Mesendoderm (in vitro differentiated cells): ENCODE measurements at regions not wholly inside any gene's neighbourhood (a gene's known extent, or its start where the extent isn't known, plus 50 kb on each side); places are given as distances from the start of the nearest gene placed in this dataset.

Source experiments
- DNase-seq: peaks from one replicate; pipeline ENCODE4 v3.0.0; 2013
- H2AK5ac ChIP-seq: 2 replicates; pipeline ENCODE4 v1.6.1; 2013; ENCODE audit warnings: low read length, inconsistent platforms
- H2BK120ac ChIP-seq: 2 replicates; pipeline ENCODE4 v1.6.1; 2013; ENCODE audit warnings: low read depth, mild to moderate bottlenecking, low read length, moderate library complexity, mixed read lengths
- H2BK15ac ChIP-seq: replicated peaks from 2 replicates; pipeline ENCODE4 v1.6.1; 2013; ENCODE audit warnings: low read depth, mild to moderate bottlenecking, moderate library complexity
- H2BK5ac ChIP-seq: 2 replicates; pipeline ENCODE4 v1.6.1; 2013; ENCODE audit warnings: low read length, inconsistent platforms
- H3K18ac ChIP-seq: 2 replicates; pipeline ENCODE4 v1.6.1; 2013; ENCODE audit warnings: mild to moderate bottlenecking, low read length, mixed read lengths
- H3K23ac ChIP-seq: one replicate; pipeline ENCODE4 v1.6.1; 2013; ENCODE audit warnings: low read length
- H3K27ac ChIP-seq: 2 replicates; pipeline ENCODE4 v1.5.1; 2013; ENCODE audit warnings: low read depth, mild to moderate bottlenecking, inconsistent platforms, low read length, moderate library complexity
- H3K27me3 ChIP-seq: 2 replicates; pipeline ENCODE4 v1.6.1; 2013; ENCODE audit warnings: low read length, control low read depth, mild to moderate bottlenecking, inconsistent platforms; ENCODE audit not compliant: insufficient read depth, poor library complexity
- H3K36me3 ChIP-seq: 2 replicates; pipeline ENCODE4 v1.6.1; 2013; ENCODE audit warnings: low read length, inconsistent platforms; ENCODE audit not compliant: control insufficient read depth, insufficient read depth
- H3K4ac ChIP-seq: one replicate; pipeline ENCODE4 v1.6.1; 2013; ENCODE audit warnings: low read depth, mild to moderate bottlenecking, low read length, moderate library complexity
- H3K4me1 ChIP-seq: 2 replicates; pipeline ENCODE4 v1.6.1; 2013; ENCODE audit warnings: low read depth, low read length, inconsistent platforms; ENCODE audit not compliant: control insufficient read depth
- H3K4me2 ChIP-seq: 2 replicates; pipeline ENCODE4 v1.6.1; 2013; ENCODE audit warnings: low read length
- H3K4me3 ChIP-seq: 2 replicates; pipeline ENCODE4 v1.5.1; 2013; ENCODE audit warnings: mild to moderate bottlenecking, low read length
- H3K56ac ChIP-seq: one replicate; pipeline ENCODE4 v1.6.1; 2013; ENCODE audit warnings: low read length
- H3K79me1 ChIP-seq: 2 replicates; pipeline ENCODE4 v1.6.1; 2013; ENCODE audit warnings: low read length, inconsistent platforms
- H3K79me2 ChIP-seq: 2 replicates; pipeline ENCODE4 v1.6.1; 2013; ENCODE audit warnings: mild to moderate bottlenecking, low read length; ENCODE audit not compliant: control insufficient read depth, insufficient read depth
- H3K9ac ChIP-seq: 2 replicates; pipeline ENCODE4 v1.6.1; 2013; ENCODE audit warnings: low read length, inconsistent platforms
- H4K5ac ChIP-seq: one replicate; pipeline ENCODE4 v1.6.1; 2013; ENCODE audit warnings: low read length
- H4K8ac ChIP-seq: one replicate; pipeline ENCODE4 v1.6.1; 2013; ENCODE audit warnings: low read depth, mild to moderate bottlenecking, control low read depth, low read length, moderate library complexity
- WGBS: extraction: QIAGEN DNeasy Blood & Tissue Kit; methylation state at CpG from one replicate; pipeline ENCODE4 v1.1.7; 2013; ENCODE audit warnings: low lambda C conversion rate, missing lambda C conversion rate; ENCODE audit not compliant: insufficient coverage; ENCODE audit errors: extremely low coverage; 5-methylcytosine and 5-hydroxymethylcytosine counted together

DNA sequence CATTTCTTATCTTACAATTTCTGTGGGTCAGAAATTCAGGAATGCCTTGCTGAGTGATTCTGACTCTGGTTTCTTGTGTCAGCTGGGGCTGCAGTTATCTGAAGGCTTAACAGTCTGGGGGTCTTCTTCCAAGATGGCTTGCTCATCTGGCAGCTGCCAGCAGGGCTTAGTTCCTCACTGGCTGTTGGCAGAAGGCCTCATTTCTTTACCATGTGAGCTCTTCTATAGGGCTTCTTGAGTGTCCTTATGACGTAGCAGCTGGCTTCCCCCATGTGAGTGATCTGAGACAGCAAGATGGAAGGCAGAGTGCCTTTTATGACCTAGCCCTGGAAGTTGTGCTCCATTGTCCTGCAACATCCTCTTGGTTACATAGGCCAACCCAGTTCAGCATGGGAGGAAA, 82.0 kb upstream of the PDZRN3 start:
- WGBS, result no CpG with 5 or more reads among the region's 1 CpG
- Histone ChIP-seq H3K27ac (no peak overlapping the region), H3K36me3 (no peaks in the 10 kb centered on the region), H2BK15ac (no peak overlapping the region), H3K4ac (no peak overlapping the region), H4K8ac (no peak overlapping the region), H3K18ac (peak overlapping the region; percentile 84), H2AK5ac (no peak overlapping the region), H4K5ac (no peak overlapping the region), H3K79me1 (no peaks in the 10 kb centered on the region), H2BK120ac (no peak overlapping the region), H3K4me3 (no peak overlapping the region), H3K23ac (no peak overlapping the region), H3K4me2 (no peak overlapping the region), H3K79me2 (no peaks in the 10 kb centered on the region), H3K56ac (no peak overlapping the region), H2BK5ac (no peak overlapping the region), H3K27me3 (no peaks in the 10 kb centered on the region), H3K4me1 (peaks cover 3% of the 10 kb centered on the region), H3K9ac (no peak overlapping the region)
- no peak for DNase-seq

DNA sequence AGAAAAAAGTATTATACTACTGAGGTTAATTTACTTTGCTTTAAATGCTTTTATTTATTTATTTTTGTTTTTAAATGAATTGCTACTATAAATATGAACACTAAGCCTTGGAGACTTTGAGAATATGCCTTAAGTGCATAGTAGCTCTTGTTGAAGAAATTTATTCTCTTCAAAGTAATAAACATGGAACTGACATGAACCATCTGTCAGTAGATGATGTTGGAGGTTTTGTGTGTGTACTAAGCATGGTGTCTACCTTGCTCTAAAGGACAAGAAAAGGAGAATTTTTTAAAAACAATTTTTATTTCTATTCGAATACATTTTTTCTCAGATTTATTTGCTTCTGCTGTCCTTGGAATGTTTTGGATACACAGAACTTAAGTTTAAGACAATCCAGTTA, 81.1 kb upstream of the PDZRN3 start:
- no peak for DNase-seq
- Histone ChIP-seq H3K79me1 (no peaks in the 10 kb centered on the region), H3K23ac (no peak overlapping the region), H3K4me1 (peaks cover 3% of the 10 kb centered on the region), H3K4ac (no peak overlapping the region), H2BK120ac (no peak overlapping the region), H3K36me3 (no peaks in the 10 kb centered on the region), H4K8ac (no peak overlapping the region), H3K27me3 (no peaks in the 10 kb centered on the region), H3K9ac (no peak overlapping the region), H4K5ac (no peak overlapping the region), H3K56ac (no peak overlapping the region), H2BK5ac (no peak overlapping the region), H2AK5ac (no peak overlapping the region), H3K27ac (no peak overlapping the region), H3K79me2 (no peaks in the 10 kb centered on the region), H3K4me3 (no peak overlapping the region), H2BK15ac (no peak overlapping the region), H3K18ac (no peak overlapping the region), H3K4me2 (no peak overlapping the region)
- WGBS, result no CpG with 5 or more reads among the region's 1 CpG

DNA sequence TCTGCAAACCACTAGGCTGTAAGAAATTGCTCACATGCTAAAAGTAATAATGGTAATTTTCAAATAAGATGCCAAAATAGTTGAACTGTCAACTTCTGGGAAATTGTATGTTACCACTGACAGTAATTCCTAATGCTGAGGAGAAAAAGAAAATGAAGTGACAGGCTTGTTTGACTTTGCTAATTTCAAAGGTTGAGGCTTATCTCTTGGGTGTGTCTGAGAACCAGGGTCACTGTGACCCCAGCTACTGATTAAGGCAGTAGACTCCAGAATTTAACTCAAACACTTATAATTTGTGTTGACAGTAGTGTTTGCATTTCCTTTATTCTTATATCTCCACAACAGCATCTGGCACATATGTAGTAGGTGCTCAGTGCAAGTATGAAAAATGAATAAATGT, 74.6 kb upstream of the PDZRN3 start:
- no peak overlapping the region for H3K56ac ChIP-seq
- no peaks in the 10 kb centered on the region for H3K79me2 ChIP-seq
- no peaks in the 10 kb centered on the region for H3K79me1 ChIP-seq
- H3K27ac ChIP-seq, result no peak overlapping the region
- H3K4me2 ChIP-seq, result no peak overlapping the region
- no peak overlapping the region for H2BK120ac ChIP-seq
- no peak for DNase-seq
- no peaks in the 10 kb centered on the region for H3K36me3 ChIP-seq
- H2BK5ac ChIP-seq, result no peak overlapping the region
- H3K4ac ChIP-seq, result no peak overlapping the region
- no peak overlapping the region for H3K23ac ChIP-seq
- no peak overlapping the region for H2BK15ac ChIP-seq
- no peak overlapping the region for H4K8ac ChIP-seq
- no peak overlapping the region for H3K4me3 ChIP-seq
- no peak overlapping the region for H3K18ac ChIP-seq
- no peak overlapping the region for H3K9ac ChIP-seq
- H2AK5ac ChIP-seq, result no peak overlapping the region
- H3K4me1 ChIP-seq, result peaks cover under 1% of the 10 kb centered on the region
- no peak overlapping the region for H4K5ac ChIP-seq
- no peaks in the 10 kb centered on the region for H3K27me3 ChIP-seq

DNA sequence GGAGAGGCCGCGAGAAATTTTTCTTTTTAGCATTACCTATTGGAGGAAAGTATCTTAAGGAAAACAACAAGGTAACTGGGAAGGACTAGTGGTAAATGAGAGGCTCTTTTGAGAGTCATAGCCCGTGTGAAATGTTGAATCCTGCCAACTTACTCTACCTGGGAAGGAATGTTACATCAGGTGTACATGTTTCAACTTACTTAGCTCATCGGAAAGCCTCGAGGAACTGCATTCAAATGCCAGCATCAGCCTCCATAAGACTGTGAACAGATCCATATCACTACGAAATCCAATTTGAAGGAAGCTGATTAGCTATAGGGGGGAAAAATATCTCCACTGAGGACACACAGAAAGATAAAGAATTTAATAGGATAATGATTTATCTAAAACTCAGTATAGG, 72.3 kb upstream of the PDZRN3 start:
- H2BK5ac ChIP-seq, result no peak overlapping the region
- H3K18ac ChIP-seq, result no peak overlapping the region
- no peaks in the 10 kb centered on the region for H3K79me1 ChIP-seq
- no peak overlapping the region for H3K4ac ChIP-seq
- no peak overlapping the region for H4K8ac ChIP-seq
- WGBS, result no CpG with 5 or more reads among the region's 6 CpGs
- no peak overlapping the region for H4K5ac ChIP-seq
- DNase-seq, result peak; percentile 30
- H3K79me2 ChIP-seq, result no peaks in the 10 kb centered on the region
- H3K23ac ChIP-seq, result no peak overlapping the region
- no peak overlapping the region for H3K56ac ChIP-seq
- no peak overlapping the region for H2AK5ac ChIP-seq
- no peaks in the 10 kb centered on the region for H3K36me3 ChIP-seq
- H3K9ac ChIP-seq, result no peak overlapping the region
- H2BK15ac ChIP-seq, result no peak overlapping the region
- no peaks in the 10 kb centered on the region for H3K4me1 ChIP-seq
- H3K4me3 ChIP-seq, result no peak overlapping the region
- H3K27me3 ChIP-seq, result no peaks in the 10 kb centered on the region
- H3K4me2 ChIP-seq, result no peak overlapping the region
- H3K27ac ChIP-seq, result no peak overlapping the region
- no peak overlapping the region for H2BK120ac ChIP-seq

DNA sequence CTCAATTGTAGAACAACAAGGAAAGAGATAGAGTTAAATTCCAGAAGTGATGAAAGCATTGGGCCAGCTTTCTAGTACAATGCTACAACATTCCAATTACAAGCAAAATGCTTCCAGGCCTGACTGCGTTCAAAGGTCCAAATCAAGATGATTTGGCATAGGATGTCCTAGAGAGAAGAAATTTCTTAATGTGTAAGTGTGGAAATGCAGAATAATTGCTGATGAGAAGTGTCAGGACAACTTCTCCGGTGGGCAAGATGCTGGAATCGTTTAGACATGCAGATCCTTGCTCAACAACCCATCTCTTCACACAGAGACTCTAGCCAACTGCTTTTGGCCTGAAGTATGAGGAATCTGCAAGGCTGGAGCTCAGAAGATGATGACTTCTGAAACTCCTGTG, 71.1 kb upstream of the PDZRN3 start:
- H3K79me2 ChIP-seq, result no peaks in the 10 kb centered on the region
- no peaks in the 10 kb centered on the region for H3K36me3 ChIP-seq
- H3K4me2 ChIP-seq, result no peak overlapping the region
- no CpG with 5 or more reads among the region's 3 CpGs for WGBS
- no peak overlapping the region for H3K18ac ChIP-seq
- no peak overlapping the region for H2BK15ac ChIP-seq
- no peak overlapping the region for H3K23ac ChIP-seq
- H4K8ac ChIP-seq, result no peak overlapping the region
- H3K27me3 ChIP-seq, result no peaks in the 10 kb centered on the region
- no peaks in the 10 kb centered on the region for H3K79me1 ChIP-seq
- no peak overlapping the region for H3K4ac ChIP-seq
- DNase-seq, result no peak
- H4K5ac ChIP-seq, result no peak overlapping the region
- no peak overlapping the region for H2BK120ac ChIP-seq
- no peak overlapping the region for H3K27ac ChIP-seq
- H3K56ac ChIP-seq, result no peak overlapping the region
- H2AK5ac ChIP-seq, result no peak overlapping the region
- H3K4me1 ChIP-seq, result no peaks in the 10 kb centered on the region
- H3K4me3 ChIP-seq, result no peak overlapping the region
- no peak overlapping the region for H2BK5ac ChIP-seq
- H3K9ac ChIP-seq, result no peak overlapping the region

DNA sequence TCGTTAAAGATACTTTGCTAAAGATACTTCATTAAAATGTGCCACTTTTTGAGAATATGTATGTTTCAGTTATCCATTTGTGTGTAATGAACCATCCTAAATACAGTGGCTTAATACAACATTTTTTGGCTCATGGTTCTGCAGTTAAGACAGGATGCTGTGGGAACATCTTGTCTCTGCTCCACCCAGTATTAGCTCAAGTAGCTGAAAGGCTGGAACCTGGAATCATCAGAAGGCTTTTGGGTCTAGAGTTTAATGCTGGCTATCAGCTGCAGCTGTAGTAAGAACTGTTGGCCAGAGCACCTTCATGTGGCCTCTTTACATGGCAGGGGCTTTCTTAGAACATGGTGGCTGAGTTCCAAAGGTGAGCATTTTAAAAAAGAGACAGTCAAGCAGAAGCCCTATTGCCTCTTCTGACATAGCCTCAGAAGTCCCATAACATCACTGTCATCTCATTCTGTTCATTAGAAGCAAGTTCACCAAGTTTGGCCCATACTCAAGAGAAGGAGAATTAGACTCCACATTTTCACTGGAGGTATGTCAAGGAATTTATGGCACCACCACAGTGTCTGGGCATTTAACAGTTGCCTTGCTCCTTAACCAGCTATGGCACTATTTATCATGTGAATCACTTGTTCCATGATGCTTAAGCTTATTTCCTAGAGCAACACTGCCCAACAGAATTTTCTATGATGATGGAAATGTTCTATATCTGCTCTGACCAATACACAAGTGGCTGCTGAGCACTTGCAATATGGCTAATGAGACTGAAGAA, 70.4 kb upstream of the PDZRN3 start:
- Histone ChIP-seq H3K27me3 (no peaks in the 10 kb centered on the region), H3K23ac (no peak overlapping the region), H3K79me1 (no peaks in the 10 kb centered on the region), H3K4ac (no peak overlapping the region), H2AK5ac (no peak overlapping the region), H2BK5ac (no peak overlapping the region), H3K9ac (no peak overlapping the region), H3K4me3 (no peak overlapping the region), H3K4me1 (no peaks in the 10 kb centered on the region), H3K36me3 (no peaks in the 10 kb centered on the region), H3K27ac (no peak overlapping the region), H3K79me2 (no peaks in the 10 kb centered on the region), H3K4me2 (no peak overlapping the region), H4K8ac (no peak overlapping the region), H3K56ac (no peak overlapping the region), H4K5ac (no peak overlapping the region), H2BK15ac (no peak overlapping the region), H2BK120ac (no peak overlapping the region), H3K18ac (no peak overlapping the region)
- no peak for DNase-seq
- WGBS, result no CpG with 5 or more reads among the region's 1 CpG
